GM19395 (cell line): ENCODE measurements at regions not wholly inside any gene's neighbourhood (a gene's known extent, or its start where the extent isn't known, plus 50 kb on each side); places are given as distances from the start of the nearest gene placed in this dataset.

Experiments
- ATAC-seq: cut with Tn5 transposase; IDR thresholded peaks from one replicate; pipeline ENCODE4 v1.9.1; 2021; ENCODE audit warnings: mild to moderate bottlenecking, moderate library complexity; ENCODE audit not compliant: unreplicated experiment

- ATAC-seq = peak; percentile 93
Observed at GRCh38 chr1:79695138-79695537, 688.6 kb upstream of the ADGRL4 start.

- ATAC-seq = peak; percentile 69
Observed at GRCh38 chr1:79694241-79694640, 687.7 kb upstream of the ADGRL4 start.

- ATAC-seq = no peak
Observed at GRCh38 chr1:79693441-79694114, 687.0 kb upstream of the ADGRL4 start.

- ATAC-seq = no peak
Observed at GRCh38 chr1:79692519-79692918, 686.0 kb upstream of the ADGRL4 start.

GRCh38 chr1:79688932-79689331 is 682.4 kb upstream of the ADGRL4 start:
- ATAC-seq = no peak

- no peak for ATAC-seq
Observed at GRCh38 chr1:79683420-79683819, 676.9 kb upstream of the ADGRL4 start.

GRCh38 chr1:79682478-79682877 is 675.9 kb upstream of the ADGRL4 start:
- no peak for ATAC-seq

GRCh38 chr1:79681382-79681781 is 674.9 kb upstream of the ADGRL4 start:
- ATAC-seq = no peak

- ATAC-seq = no peak
Observed at GRCh38 chr1:79679916-79680315, 673.4 kb upstream of the ADGRL4 start.

GRCh38 chr1:79667848-79668696 is 661.5 kb upstream of the ADGRL4 start:
- ATAC-seq = peak; percentile 98

GRCh38 chr1:79667166-79667565 is 660.6 kb upstream of the ADGRL4 start:
- no peak for ATAC-seq

GRCh38 chr1:79663916-79664315 is 657.4 kb upstream of the ADGRL4 start:
- ATAC-seq = no peak

- no peak for ATAC-seq
Observed at GRCh38 chr1:79662596-79662995, 656.1 kb upstream of the ADGRL4 start.

- no peak for ATAC-seq
Observed at GRCh38 chr1:79660129-79660528, 653.6 kb upstream of the ADGRL4 start.

- no peak for ATAC-seq
Observed at GRCh38 chr1:79657951-79658658, 651.6 kb upstream of the ADGRL4 start.

GRCh38 chr1:79655876-79656275 is 649.3 kb upstream of the ADGRL4 start:
- no peak for ATAC-seq

- no peak for ATAC-seq
Observed at GRCh38 chr1:79652426-79652825, 645.9 kb upstream of the ADGRL4 start.

- no peak for ATAC-seq
Observed at GRCh38 chr1:79648126-79648525, 641.6 kb upstream of the ADGRL4 start.

- ATAC-seq = no peak
Observed at GRCh38 chr1:79646880-79647279, 640.4 kb upstream of the ADGRL4 start.

GRCh38 chr1:79638382-79638781 is 631.9 kb upstream of the ADGRL4 start:
- peak; percentile 100 for ATAC-seq

GRCh38 chr1:79633456-79633855 is 626.9 kb upstream of the ADGRL4 start:
- no peak for ATAC-seq

GRCh38 chr1:79629414-79629813 is 622.9 kb upstream of the ADGRL4 start:
- peak; percentile 71 for ATAC-seq
